Activated CD4-positive, alpha-beta T cell treated with anti-CD3 and anti-CD28 coated beads, Interleukin-2, amount 50 U/mL, for 16 hours (primary cell): ENCODE measurements at regions not wholly inside any gene's neighbourhood (a gene's known extent, or its start where the extent isn't known, plus 50 kb on each side); places are given as distances from the start of the nearest gene placed in this dataset.
"Not testable (repeated sequence)": the region's sequence is repeated elsewhere in the genome, so short reads cannot be mapped to it uniquely, and the experiment has no call there.

Experiments used
- DNase-seq: peaks from one replicate; pipeline ENCODE4 v3.0.0-alpha.2; 2020

GRCh38 chr5:6321078-6321477 is 57.3 kb downstream of the MED10 start:
- DNase-seq: no peak

- no peak for DNase-seq
Measured at GRCh38 chr5:6319116-6319515, 59.2 kb downstream of the MED10 start.

GRCh38 chr5:6317116-6317798 is 61.1 kb downstream of the MED10 start:
- DNase-seq: no peak

GRCh38 chr5:6315580-6315979 is 62.8 kb downstream of the MED10 start:
- DNase-seq: no peak

GRCh38 chr5:6311568-6312501 is 66.5 kb downstream of the MED10 start:
- DNase-seq: no peak

GRCh38 chr5:6309949-6310348 is 68.4 kb downstream of the MED10 start:
- DNase-seq: no peak

GRCh38 chr5:6308683-6309082 is 69.7 kb downstream of the MED10 start:
- no peak for DNase-seq

GRCh38 chr5:6307304-6307703 is 71.0 kb downstream of the MED10 start:
- DNase-seq: no peak

- DNase-seq: no peak
Measured at GRCh38 chr5:6305853-6306252, 72.5 kb downstream of the MED10 start.

- no peak for DNase-seq
Measured at GRCh38 chr5:6302684-6303083, 75.7 kb downstream of the MED10 start.

GRCh38 chr5:6302075-6302474 is 76.3 kb downstream of the MED10 start:
- DNase-seq: no peak

GRCh38 chr5:6296524-6296923 is 81.8 kb downstream of the MED10 start:
- DNase-seq: no peak

- peak; percentile 9 for DNase-seq
Measured at GRCh38 chr5:6291961-6292360, 86.4 kb downstream of the MED10 start.

- no peak for DNase-seq
Measured at GRCh38 chr5:6289239-6289638, 89.1 kb downstream of the MED10 start.

GRCh38 chr5:6287176-6287575 is 91.2 kb downstream of the MED10 start:
- no peak for DNase-seq

- DNase-seq: no peak
Measured at GRCh38 chr5:6286404-6286803, 91.9 kb downstream of the MED10 start.

GRCh38 chr5:6284491-6284890 is 93.9 kb downstream of the MED10 start:
- DNase-seq: not testable (repeated sequence)

GRCh38 chr5:6282352-6282751 is 96.0 kb downstream of the MED10 start:
- DNase-seq: no peak

- DNase-seq: no peak
Measured at GRCh38 chr5:6281818-6282217, 96.5 kb downstream of the MED10 start.

- DNase-seq: no peak
Measured at GRCh38 chr5:6280425-6281100, 97.8 kb downstream of the MED10 start.

GRCh38 chr5:6279607-6280006 is 98.7 kb downstream of the MED10 start:
- DNase-seq: no peak

- no peak for DNase-seq
Measured at GRCh38 chr5:6274846-6275543, 103.4 kb downstream of the MED10 start.

- DNase-seq: no peak
Measured at GRCh38 chr5:6273749-6274148, 104.6 kb downstream of the MED10 start.
